HEK293T (cell line): ENCODE measurements at regions not wholly inside any gene's neighbourhood (a gene's known extent, or its start where the extent isn't known, plus 50 kb on each side); places are given as distances from the start of the nearest gene placed in this dataset.

ENCODE experiments used
- BHLHE40 ChIP-seq: fragments of 450-650 bp; IDR thresholded peaks from 2 replicates; pipeline ENCODE4 v1.6.1; 2016; ENCODE audit warnings: mild to moderate bottlenecking, moderate library complexity, borderline replicate concordance
- CTBP1 ChIP-seq: fragments of 450-650 bp; IDR thresholded peaks from 2 replicates; pipeline ENCODE4 v1.6.1; 2016; ENCODE audit warnings: borderline replicate concordance
- HDGF ChIP-seq: fragments of 450-650 bp; IDR thresholded peaks from 2 replicates; pipeline ENCODE4 v1.6.1; 2017; ENCODE audit warnings: antibody characterized with exemption, borderline replicate concordance
- NFRKB ChIP-seq: fragments of 450-650 bp; IDR thresholded peaks from 2 replicates; pipeline ENCODE4 v1.6.1; 2016; ENCODE audit warnings: mild to moderate bottlenecking, moderate library complexity
- SP1 ChIP-seq: fragments of 450-650 bp; IDR thresholded peaks from 2 replicates; pipeline ENCODE4 v1.6.1; 2017
- SUZ12 ChIP-seq: fragments of 450-650 bp; IDR thresholded peaks from 2 replicates; pipeline ENCODE4 v1.6.1; 2016; ENCODE audit warnings: mild to moderate bottlenecking

- no peak for TF ChIP-seq SUZ12
- no peak for TF ChIP-seq NFRKB
- TF ChIP-seq BHLHE40, result no peak
- no peak for TF ChIP-seq HDGF
- TF ChIP-seq SP1, result no peak
- no peak for TF ChIP-seq CTBP1
These were observed 206.2 kb upstream of the PCDH18 start for GRCh38 chr4:137738375-137738990.
